Activated naive CD4-positive, alpha-beta T cell treated with anti-CD3 and anti-CD28 coated beads, Interleukin-2, amount 50 U/mL, for 24 hours (primary cell): ENCODE measurements at regions not wholly inside any gene's neighbourhood (a gene's known extent, or its start where the extent isn't known, plus 50 kb on each side); places are given as distances from the start of the nearest gene placed in this dataset.

ENCODE experiments used
- H3K27ac Mint-ChIP-seq: one replicate; pipeline ENCODE4 v1.8.0; 2021; ENCODE audit warnings: mild to moderate bottlenecking, mixed read lengths
- H3K27me3 Mint-ChIP-seq: one replicate; pipeline ENCODE4 v1.8.0; 2021; ENCODE audit warnings: mixed read lengths
- H3K36me3 Mint-ChIP-seq: one replicate; pipeline ENCODE4 v1.8.0; 2021; ENCODE audit warnings: mixed read lengths
- H3K4me1 Mint-ChIP-seq: one replicate; pipeline ENCODE4 v1.8.0; 2021; ENCODE audit warnings: mixed read lengths
- H3K4me3 Mint-ChIP-seq: one replicate; pipeline ENCODE4 v1.8.0; 2021; ENCODE audit warnings: mild to moderate bottlenecking, mixed read lengths
- H3K9me3 Mint-ChIP-seq: one replicate; pipeline ENCODE4 v1.8.0; 2021; ENCODE audit warnings: mixed read lengths

DNA sequence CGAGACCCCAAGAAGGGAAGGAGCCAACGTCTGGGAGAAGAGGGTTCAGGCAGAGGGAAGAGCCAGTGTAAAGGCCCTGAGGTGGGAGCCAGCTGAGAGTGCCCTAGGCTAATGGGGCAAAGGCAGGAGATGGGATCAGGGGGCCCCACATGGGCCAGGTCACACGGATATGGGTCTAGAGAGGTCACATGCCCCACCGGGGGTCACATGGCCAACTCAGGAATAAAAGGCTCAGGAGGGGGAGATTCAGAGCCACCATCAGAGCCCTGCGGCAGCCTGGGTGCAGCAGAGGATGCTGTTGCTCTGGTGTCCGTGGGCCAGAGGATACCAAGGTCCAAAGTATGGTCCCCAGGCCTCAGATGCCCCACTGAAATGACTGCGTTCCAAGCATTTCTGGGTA is 55.3 kb upstream of the SLC6A6 start:
- H3K4me3 Mint-ChIP-seq: no peak overlapping the region
- H3K4me1 Mint-ChIP-seq: no peaks in the 10 kb centered on the region
- no peaks in the 10 kb centered on the region for H3K36me3 Mint-ChIP-seq
- no peaks in the 10 kb centered on the region for H3K9me3 Mint-ChIP-seq
- no peaks in the 10 kb centered on the region for H3K27me3 Mint-ChIP-seq
- no peak overlapping the region for H3K27ac Mint-ChIP-seq

DNA sequence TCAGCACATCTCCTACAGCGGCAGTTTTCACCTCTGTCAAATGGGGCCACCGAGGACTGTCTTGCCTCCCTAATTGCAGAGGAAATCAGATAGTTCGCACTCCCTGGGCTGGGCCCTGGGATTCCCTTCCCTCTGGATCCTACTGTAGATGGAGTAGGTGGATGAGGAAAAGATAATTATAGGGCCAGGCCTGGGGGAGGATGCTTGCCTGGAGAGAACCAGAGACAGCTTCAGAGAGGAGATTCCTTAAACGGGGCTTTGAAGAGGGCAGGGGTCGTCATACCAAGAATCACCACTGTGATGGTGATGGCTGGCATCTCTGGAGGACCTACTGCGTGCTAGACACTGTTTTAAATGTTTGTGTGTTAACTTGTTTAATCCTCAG is 50.8 kb upstream of the SLC6A6 start:
- no peaks in the 10 kb centered on the region for H3K36me3 Mint-ChIP-seq
- H3K4me3 Mint-ChIP-seq: no peak overlapping the region
- H3K27me3 Mint-ChIP-seq: no peaks in the 10 kb centered on the region
- H3K4me1 Mint-ChIP-seq: no peaks in the 10 kb centered on the region
- no peaks in the 10 kb centered on the region for H3K9me3 Mint-ChIP-seq
- no peak overlapping the region for H3K27ac Mint-ChIP-seq

DNA sequence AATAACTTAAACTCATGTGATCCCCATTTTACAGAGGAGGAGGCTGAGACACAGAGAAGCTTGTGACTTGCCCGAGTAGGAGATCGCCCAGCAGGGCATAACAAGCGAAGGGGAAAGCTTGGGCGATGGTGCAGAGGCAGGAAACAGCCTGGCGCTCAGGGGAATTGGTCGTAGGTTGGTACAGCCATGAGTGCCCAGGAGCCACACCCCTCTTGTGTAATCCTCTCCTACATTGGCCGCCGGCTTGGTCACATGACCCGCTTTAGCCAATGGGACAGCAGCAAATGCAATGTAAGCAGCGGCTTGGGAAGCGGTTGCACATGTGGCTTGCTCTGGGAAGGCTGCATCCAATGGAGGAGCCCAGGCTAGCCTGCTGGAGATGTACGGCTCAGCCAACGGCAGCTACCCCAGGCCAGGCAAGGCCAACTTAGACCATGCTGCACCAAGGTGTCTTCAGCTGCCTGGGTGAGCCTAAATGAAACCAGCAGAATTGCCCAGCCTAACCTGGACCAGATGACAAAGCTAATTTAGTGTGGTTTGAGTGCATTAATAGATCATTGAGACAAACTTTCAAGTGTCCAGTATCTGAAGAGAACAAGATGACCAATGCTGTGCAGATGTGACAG is 50.3 kb upstream of the SLC6A6 start:
- Mint-ChIP-seq H3K4me1 (no peaks in the 10 kb centered on the region), H3K4me3 (no peak overlapping the region), H3K9me3 (no peaks in the 10 kb centered on the region), H3K36me3 (no peaks in the 10 kb centered on the region), H3K27me3 (no peaks in the 10 kb centered on the region), H3K27ac (no peak overlapping the region)
